HepG2 (cell line): ENCODE measurements at regions not wholly inside any gene's neighbourhood (a gene's known extent, or its start where the extent isn't known, plus 50 kb on each side); places are given as distances from the start of the nearest gene placed in this dataset.

Source experiments
- ATAC-seq: fragments of 200-7000 bp; cut with Tn5 transposase; 3 replicates; pipeline ENCODE4 v1.9.1; 2020; ENCODE audit warnings: mild to moderate bottlenecking, moderate library complexity
- BruUV-seq: library from RNA; stranded (reverse); fragments of 400-500 nt; replicated peaks from 2 replicates; lab custom pipeline; 2021; lab: Mats Ljungman, UMichigan
- CTCF ChIA-PET: fragments of 300-600 bp; formaldehyde crosslinking; extraction: SDS; loops from one replicate; lab custom pipeline; 2021; ENCODE audit warnings: low total read pairs, inconsistent platforms, low intra/inter-chr PET ratio; lab: Yijun Ruan, JAX
- POLR2A ChIA-PET: fragments of 350-600 bp; sonication (Branson Sonifier 250); formaldehyde crosslinking; loops from one replicate; lab custom pipeline; 2020; ENCODE audit warnings: antibody characterized with exemption, inconsistent platforms; lab: Yijun Ruan, JAX
- DNase-seq: peaks from one replicate; pipeline ENCODE4 v3.0.0-alpha.2; 2015; ENCODE audit warnings: low spot score
- FAIRE-seq: peaks from 3 replicates; lab custom pipeline; 2011; peaks lifted over from hg19 to GRCh38; lab: Jason Lieb, UNC
- H2AFZ ChIP-seq: one replicate; pipeline ENCODE4 v1.6.1; 2011; ENCODE audit warnings: low read length, inconsistent platforms
- H3K27ac ChIP-seq: fragments of 300-600 bp; 3 replicates; pipeline ENCODE4 v1.8.0; 2011; ENCODE audit warnings: mixed run types, mild to moderate bottlenecking, mixed read lengths, low read length, inconsistent platforms; ENCODE audit not compliant: insufficient read depth; ENCODE audit errors: extremely low read length
- H3K27me3 ChIP-seq, 2 experiments: fragments of 200-600 bp in 1 of 2; 2 replicates in 1 of 2; 3 replicates in 1 of 2; pipeline versions ENCODE4 v1.6.0 to v1.8.0; 2011; ENCODE audit warnings: low read length in 2 of 2, mild to moderate bottlenecking in 2 of 2, moderate library complexity in 2 of 2, inconsistent platforms in 1 of 2; ENCODE audit not compliant: insufficient read depth in 2 of 2, control insufficient read depth in 1 of 2
- H3K36me3 ChIP-seq, 2 experiments: fragments of 200-600 bp in 1 of 2; replicated peaks in 1 of 2; 2 replicates in 1 of 2; 3 replicates in 1 of 2; pipeline versions ENCODE4 v1.5.1 to v1.8.0; 2011; ENCODE audit warnings: low read length in 2 of 2, inconsistent platforms in 1 of 2; ENCODE audit not compliant: insufficient read depth in 2 of 2, control insufficient read depth in 1 of 2
- H3K4me1 ChIP-seq: 2 replicates; pipeline ENCODE4 v1.5.1; 2012; ENCODE audit warnings: low read length, inconsistent platforms; ENCODE audit not compliant: insufficient read depth
- H3K4me2 ChIP-seq: 2 replicates; pipeline ENCODE4 v1.6.0; 2011; ENCODE audit warnings: low read depth, low read length, inconsistent platforms
- H3K4me3 ChIP-seq, 3 experiments: fragments of 200-600 bp in 1 of 3; sonication (generic), shearing (Covaris generic) in 1 of 3; replicated peaks in 1 of 3; 2 replicates each; pipeline ENCODE4 v1.5.1; 2011 to 2016; ENCODE audit warnings: low read length in 3 of 3, inconsistent platforms in 2 of 3, low read depth in 2 of 3, mild to moderate bottlenecking in 2 of 3, control low read depth in 1 of 3, mixed read lengths in 1 of 3; ENCODE audit not compliant: insufficient read depth in 1 of 3
- H3K79me2 ChIP-seq: one replicate; pipeline ENCODE4 v1.6.1; 2011; ENCODE audit warnings: low read length, inconsistent platforms; ENCODE audit not compliant: insufficient read depth
- H3K9ac ChIP-seq: 2 replicates; pipeline ENCODE4 v1.6.0; 2011; ENCODE audit warnings: mild to moderate bottlenecking, low read depth, low read length, inconsistent platforms; ENCODE audit not compliant: insufficient read depth
- H3K9me3 ChIP-seq: 2 replicates; pipeline ENCODE4 v1.5.1; 2012; ENCODE audit warnings: mild to moderate bottlenecking, low read length
- H4K20me1 ChIP-seq: 2 replicates; pipeline ENCODE4 v1.6.0; 2011; ENCODE audit warnings: inconsistent platforms, mild to moderate bottlenecking, low read length, moderate library complexity; ENCODE audit not compliant: insufficient read depth
- FOSL2 ChIP-seq: sonication (generic); formaldehyde crosslinking; IDR thresholded peaks from 2 replicates; pipeline ENCODE4 v1.4.0; 2020; ENCODE audit warnings: missing genetic modification reagents
- GFI1 ChIP-seq: sonication (generic); formaldehyde crosslinking; IDR thresholded peaks from 2 replicates; pipeline ENCODE4 v1.5.0; 2020; ENCODE audit warnings: missing genetic modification reagents, mild to moderate bottlenecking, borderline replicate concordance
- JUND ChIP-seq: sonication (generic); formaldehyde crosslinking; IDR thresholded peaks from 2 replicates; pipeline ENCODE4 v1.8.0; 2022; ENCODE audit warnings: mild to moderate bottlenecking, missing genetic modification reagents
- MEIS1 ChIP-seq: sonication (generic); formaldehyde crosslinking; IDR thresholded peaks from 2 replicates; pipeline ENCODE4 v1.9.0; 2021; ENCODE audit warnings: mild to moderate bottlenecking, missing genetic modification reagents, moderate library complexity, borderline replicate concordance
- MIER3 ChIP-seq: IDR thresholded peaks from 2 replicates; pipeline ENCODE4 v1.6.1; 2016; ENCODE audit warnings: missing compliant biosample characterization, borderline replicate concordance
- PLRG1 ChIP-seq: fragments of 450-650 bp; conservative IDR thresholded peaks from 2 replicates; pipeline ENCODE4 v1.6.1; 2016
- TSC22D2 ChIP-seq: sonication (generic); formaldehyde crosslinking; IDR thresholded peaks from 2 replicates; pipeline ENCODE4 v1.5.1; 2020; ENCODE audit warnings: missing genetic modification reagents, mild to moderate bottlenecking, borderline replicate concordance
- WIZ ChIP-seq: sonication (generic); formaldehyde crosslinking; IDR thresholded peaks from 2 replicates; pipeline ENCODE4 v1.5.1; 2020; ENCODE audit warnings: mild to moderate bottlenecking, missing genetic modification reagents
- ZNF224 ChIP-seq: sonication (generic); formaldehyde crosslinking; IDR thresholded peaks from 2 replicates; pipeline ENCODE4 v1.5.0; 2020; ENCODE audit warnings: mild to moderate bottlenecking, missing genetic modification reagents
- ZNF678 ChIP-seq: sonication (generic); formaldehyde crosslinking; IDR thresholded peaks from 2 replicates; pipeline ENCODE4 v1.4.0; 2020; ENCODE audit warnings: mild to moderate bottlenecking, missing genetic modification reagents
- in situ Hi-C: cut with HindIII; loops from 2 replicates; pipeline ENCODE4 v1.10.0; 2017; ENCODE audit warnings: low pct_unique_long_range_greater_than_20kb; ENCODE audit not compliant: extremely low pct_ligation_motif_present
- intact Hi-C: fragments of 100-400 bp; cut with micrococcal nuclease; formaldehyde crosslinking; loops from one replicate; pipeline ENCODE4 v1.10.0; 2022; ENCODE audit not compliant: unreplicated experiment
- TF ChIP-seq, protein P1 (sequence below): IDR thresholded peaks from 2 replicates; pipeline ENCODE4 v1.6.1; 2018; ENCODE audit warnings: missing genetic modification reagents, mild to moderate bottlenecking, missing compliant biosample characterization
- TF ChIP-seq, protein P2 (sequence below): IDR thresholded peaks from 2 replicates; pipeline ENCODE4 v1.6.1; 2016; ENCODE audit warnings: mild to moderate bottlenecking, missing biosample characterization, missing genetic modification reagents
- TF ChIP-seq, protein P3 (sequence below): sonication (generic); formaldehyde crosslinking; IDR thresholded peaks from one replicate; pipeline ENCODE4 v1.5.1; 2020; ENCODE audit warnings: mild to moderate bottlenecking, missing genetic modification reagents; ENCODE audit errors: not compliant biosample characterization

DNA sequence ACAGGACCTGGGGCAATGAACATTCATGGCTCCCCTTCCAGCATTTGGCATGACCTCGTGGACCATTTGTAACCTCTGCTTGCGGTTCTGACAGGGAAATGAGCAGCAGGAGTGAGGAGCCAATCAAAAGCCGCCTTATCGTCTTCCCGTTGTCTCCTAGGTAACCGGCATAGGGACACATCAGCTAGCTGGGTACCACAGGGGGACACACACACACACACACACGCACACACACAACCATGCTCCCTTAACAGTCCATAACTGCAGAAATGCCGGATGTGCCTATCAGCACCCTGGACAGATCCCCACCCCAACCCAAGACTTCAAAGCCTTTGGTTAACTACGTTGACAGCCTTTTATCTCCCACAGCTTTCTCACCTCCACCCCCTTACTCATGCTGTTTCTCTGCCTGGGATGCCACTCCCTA lies 53.4 kb upstream of the CCDC174 start (continued):
- TF ChIP-seq, protein P1, sequence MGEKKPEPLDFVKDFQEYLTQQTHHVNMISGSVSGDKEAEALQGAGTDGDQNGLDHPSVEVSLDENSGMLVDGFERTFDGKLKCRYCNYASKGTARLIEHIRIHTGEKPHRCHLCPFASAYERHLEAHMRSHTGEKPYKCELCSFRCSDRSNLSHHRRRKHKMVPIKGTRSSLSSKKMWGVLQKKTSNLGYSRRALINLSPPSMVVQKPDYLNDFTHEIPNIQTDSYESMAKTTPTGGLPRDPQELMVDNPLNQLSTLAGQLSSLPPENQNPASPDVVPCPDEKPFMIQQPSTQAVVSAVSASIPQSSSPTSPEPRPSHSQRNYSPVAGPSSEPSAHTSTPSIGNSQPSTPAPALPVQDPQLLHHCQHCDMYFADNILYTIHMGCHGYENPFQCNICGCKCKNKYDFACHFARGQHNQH (CRISPR knock-in tag), result no peak
- TF ChIP-seq TSC22D2 (CRISPR knock-in tag), result 0 out of 2 replicates have a peak, but pooled peaks have one; percentile 41
- TF ChIP-seq WIZ, result peak; percentile 97

DNA sequence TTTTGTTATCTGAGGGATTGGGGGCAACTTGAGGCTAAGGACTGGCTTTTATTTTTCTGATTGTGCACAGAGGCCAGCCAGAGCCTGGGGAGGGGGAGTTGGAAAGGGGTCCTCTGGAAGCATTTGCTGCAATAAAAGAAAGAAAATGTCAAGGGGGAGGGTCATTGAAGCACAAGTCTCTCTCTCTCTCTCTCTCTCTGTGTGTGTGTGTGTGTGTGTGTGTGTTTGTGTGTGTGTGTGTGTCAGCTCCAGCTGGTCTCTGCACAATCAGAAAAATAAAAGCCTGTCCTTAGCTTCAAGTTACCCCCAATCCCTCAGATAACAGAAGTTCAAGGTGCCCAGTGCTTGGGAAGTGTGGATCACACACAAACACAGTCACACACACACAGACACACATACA lies 52.1 kb upstream of the CCDC174 start:
- H3K4me2 ChIP-seq, result no peak overlapping the region
- no peaks in the 10 kb centered on the region for H3K79me2 ChIP-seq
- TF ChIP-seq MEIS1, result no peak
- TF ChIP-seq ZNF224 (CRISPR knock-in tag), result no peak
- TF ChIP-seq, protein P2, sequence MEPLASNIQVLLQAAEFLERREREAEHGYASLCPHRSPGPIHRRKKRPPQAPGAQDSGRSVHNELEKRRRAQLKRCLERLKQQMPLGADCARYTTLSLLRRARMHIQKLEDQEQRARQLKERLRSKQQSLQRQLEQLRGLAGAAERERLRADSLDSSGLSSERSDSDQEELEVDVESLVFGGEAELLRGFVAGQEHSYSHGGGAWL (CRISPR knock-in tag), result no peak
- TF ChIP-seq, protein P3, sequence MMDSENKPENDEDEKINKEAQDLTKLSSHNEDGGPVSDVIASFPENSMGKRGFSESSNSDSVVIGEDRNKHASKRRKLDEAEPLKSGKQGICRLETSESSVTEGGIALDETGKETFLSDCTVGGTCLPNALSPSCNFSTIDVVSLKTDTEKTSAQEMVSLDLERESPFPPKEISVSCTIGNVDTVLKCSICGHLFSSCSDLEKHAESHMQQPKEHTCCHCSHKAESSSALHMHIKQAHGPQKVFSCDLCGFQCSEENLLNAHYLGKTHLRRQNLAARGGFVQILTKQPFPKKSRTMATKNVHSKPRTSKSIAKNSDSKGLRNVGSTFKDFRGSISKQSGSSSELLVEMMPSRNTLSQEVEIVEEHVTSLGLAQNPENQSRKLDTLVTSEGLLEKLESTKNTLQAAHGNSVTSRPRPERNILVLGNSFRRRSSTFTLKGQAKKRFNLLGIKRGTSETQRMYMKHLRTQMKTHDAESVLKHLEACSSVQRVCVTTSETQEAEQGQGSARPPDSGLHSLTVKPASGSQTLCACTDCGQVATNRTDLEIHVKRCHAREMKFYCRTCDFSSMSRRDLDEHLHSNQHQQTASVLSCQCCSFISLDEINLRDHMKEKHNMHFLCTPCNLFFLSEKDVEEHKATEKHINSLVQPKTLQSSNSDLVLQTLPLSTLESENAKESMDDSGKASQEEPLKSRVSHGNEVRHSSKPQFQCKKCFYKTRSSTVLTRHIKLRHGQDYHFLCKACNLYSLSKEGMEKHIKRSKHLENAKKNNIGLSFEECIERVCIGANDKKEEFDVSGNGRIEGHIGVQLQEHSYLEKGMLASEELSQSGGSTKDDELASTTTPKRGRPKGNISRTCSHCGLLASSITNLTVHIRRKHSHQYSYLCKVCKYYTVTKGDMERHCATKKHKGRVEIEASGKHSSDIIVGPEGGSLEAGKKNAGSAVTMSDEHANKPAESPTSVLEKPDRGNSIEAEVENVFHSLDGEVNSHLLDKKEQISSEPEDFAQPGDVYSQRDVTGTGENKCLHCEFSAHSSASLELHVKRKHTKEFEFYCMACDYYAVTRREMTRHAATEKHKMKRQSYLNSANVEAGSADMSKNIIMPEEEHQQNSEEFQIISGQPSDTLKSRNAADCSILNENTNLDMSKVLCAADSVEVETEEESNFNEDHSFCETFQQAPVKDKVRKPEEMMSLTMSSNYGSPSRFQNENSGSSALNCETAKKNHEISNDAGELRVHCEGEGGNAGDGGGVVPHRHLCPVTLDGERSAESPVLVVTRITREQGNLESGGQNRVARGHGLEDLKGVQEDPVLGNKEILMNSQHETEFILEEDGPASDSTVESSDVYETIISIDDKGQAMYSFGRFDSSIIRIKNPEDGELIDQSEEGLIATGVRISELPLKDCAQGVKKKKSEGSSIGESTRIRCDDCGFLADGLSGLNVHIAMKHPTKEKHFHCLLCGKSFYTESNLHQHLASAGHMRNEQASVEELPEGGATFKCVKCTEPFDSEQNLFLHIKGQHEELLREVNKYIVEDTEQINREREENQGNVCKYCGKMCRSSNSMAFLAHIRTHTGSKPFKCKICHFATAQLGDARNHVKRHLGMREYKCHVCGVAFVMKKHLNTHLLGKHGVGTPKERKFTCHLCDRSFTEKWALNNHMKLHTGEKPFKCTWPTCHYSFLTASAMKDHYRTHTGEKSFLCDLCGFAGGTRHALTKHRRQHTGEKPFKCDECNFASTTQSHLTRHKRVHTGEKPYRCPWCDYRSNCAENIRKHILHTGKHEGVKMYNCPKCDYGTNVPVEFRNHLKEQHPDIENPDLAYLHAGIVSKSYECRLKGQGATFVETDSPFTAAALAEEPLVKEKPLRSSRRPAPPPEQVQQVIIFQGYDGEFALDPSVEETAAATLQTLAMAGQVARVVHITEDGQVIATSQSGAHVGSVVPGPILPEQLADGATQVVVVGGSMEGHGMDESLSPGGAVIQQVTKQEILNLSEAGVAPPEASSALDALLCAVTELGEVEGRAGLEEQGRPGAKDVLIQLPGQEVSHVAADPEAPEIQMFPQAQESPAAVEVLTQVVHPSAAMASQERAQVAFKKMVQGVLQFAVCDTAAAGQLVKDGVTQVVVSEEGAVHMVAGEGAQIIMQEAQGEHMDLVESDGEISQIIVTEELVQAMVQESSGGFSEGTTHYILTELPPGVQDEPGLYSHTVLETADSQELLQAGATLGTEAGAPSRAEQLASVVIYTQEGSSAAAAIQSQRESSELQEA (CRISPR knock-in tag), result no peak
- TF ChIP-seq JUND (CRISPR knock-in tag), result no peak
- no peak for TF ChIP-seq MIER3 (CRISPR knock-in tag)
- TF ChIP-seq ZNF678 (CRISPR knock-in tag), result no peak
- TF ChIP-seq PLRG1, result no peak
- TF ChIP-seq GFI1 (CRISPR knock-in tag), result no peak
- TF ChIP-seq FOSL2 (CRISPR knock-in tag), result no peak
- intact Hi-C loops, result no loop called here
- no peak overlapping the region for H3K4me3 ChIP-seq
- H3K9ac ChIP-seq, result no peak overlapping the region
- in situ Hi-C loops, result no loop called here
- H4K20me1 ChIP-seq, result no peaks in the 10 kb centered on the region; the same call in 1 of the 2 replicates
- H3K27ac ChIP-seq, result no peak overlapping the region
- no peaks in the 10 kb centered on the region for H3K36me3 ChIP-seq
- H3K4me1 ChIP-seq, result 0 out of 2 replicates have a peak, but pooled peaks cover 9% of the 10 kb centered on the region
- H2AFZ ChIP-seq, result no peak overlapping the region
- ATAC-seq (no peak), FAIRE-seq (no peak), DNase-seq (no peak)
- peaks cover 3 to 32% of the 10 kb centered on the region in 2 experiments; a peak in 3 of 5 replicates for H3K27me3 ChIP-seq
- POLR2A ChIA-PET, result no interaction called here
- BruUV-seq, result no TSS peak
- no peaks in the 10 kb centered on the region for H3K9me3 ChIP-seq
- CTCF ChIA-PET, result no interaction called here
